Mesendoderm (in vitro differentiated cells): ENCODE measurements at regions not wholly inside any gene's neighbourhood (a gene's known extent, or its start where the extent isn't known, plus 50 kb on each side); places are given as distances from the start of the nearest gene placed in this dataset.
A peak's percentile ranks its signal among the peaks of the same experiment; 100 is the strongest.

Experiments used
- DNase-seq: peaks from one replicate; pipeline ENCODE4 v3.0.0; 2013
- H2AK5ac ChIP-seq: 2 replicates; pipeline ENCODE4 v1.6.1; 2013; ENCODE audit warnings: low read length, inconsistent platforms
- H2BK120ac ChIP-seq: 2 replicates; pipeline ENCODE4 v1.6.1; 2013; ENCODE audit warnings: low read depth, mild to moderate bottlenecking, low read length, moderate library complexity, mixed read lengths
- H2BK15ac ChIP-seq: replicated peaks from 2 replicates; pipeline ENCODE4 v1.6.1; 2013; ENCODE audit warnings: low read depth, mild to moderate bottlenecking, moderate library complexity
- H2BK5ac ChIP-seq: 2 replicates; pipeline ENCODE4 v1.6.1; 2013; ENCODE audit warnings: low read length, inconsistent platforms
- H3K18ac ChIP-seq: 2 replicates; pipeline ENCODE4 v1.6.1; 2013; ENCODE audit warnings: mild to moderate bottlenecking, low read length, mixed read lengths
- H3K23ac ChIP-seq: one replicate; pipeline ENCODE4 v1.6.1; 2013; ENCODE audit warnings: low read length
- H3K27ac ChIP-seq: 2 replicates; pipeline ENCODE4 v1.5.1; 2013; ENCODE audit warnings: low read depth, mild to moderate bottlenecking, inconsistent platforms, low read length, moderate library complexity
- H3K27me3 ChIP-seq: 2 replicates; pipeline ENCODE4 v1.6.1; 2013; ENCODE audit warnings: low read length, control low read depth, mild to moderate bottlenecking, inconsistent platforms; ENCODE audit not compliant: insufficient read depth, poor library complexity
- H3K36me3 ChIP-seq: 2 replicates; pipeline ENCODE4 v1.6.1; 2013; ENCODE audit warnings: low read length, inconsistent platforms; ENCODE audit not compliant: control insufficient read depth, insufficient read depth
- H3K4ac ChIP-seq: one replicate; pipeline ENCODE4 v1.6.1; 2013; ENCODE audit warnings: low read depth, mild to moderate bottlenecking, low read length, moderate library complexity
- H3K4me1 ChIP-seq: 2 replicates; pipeline ENCODE4 v1.6.1; 2013; ENCODE audit warnings: low read depth, low read length, inconsistent platforms; ENCODE audit not compliant: control insufficient read depth
- H3K4me2 ChIP-seq: 2 replicates; pipeline ENCODE4 v1.6.1; 2013; ENCODE audit warnings: low read length
- H3K4me3 ChIP-seq: 2 replicates; pipeline ENCODE4 v1.5.1; 2013; ENCODE audit warnings: mild to moderate bottlenecking, low read length
- H3K56ac ChIP-seq: one replicate; pipeline ENCODE4 v1.6.1; 2013; ENCODE audit warnings: low read length
- H3K79me1 ChIP-seq: 2 replicates; pipeline ENCODE4 v1.6.1; 2013; ENCODE audit warnings: low read length, inconsistent platforms
- H3K79me2 ChIP-seq: 2 replicates; pipeline ENCODE4 v1.6.1; 2013; ENCODE audit warnings: mild to moderate bottlenecking, low read length; ENCODE audit not compliant: control insufficient read depth, insufficient read depth
- H3K9ac ChIP-seq: 2 replicates; pipeline ENCODE4 v1.6.1; 2013; ENCODE audit warnings: low read length, inconsistent platforms
- H4K5ac ChIP-seq: one replicate; pipeline ENCODE4 v1.6.1; 2013; ENCODE audit warnings: low read length
- H4K8ac ChIP-seq: one replicate; pipeline ENCODE4 v1.6.1; 2013; ENCODE audit warnings: low read depth, mild to moderate bottlenecking, control low read depth, low read length, moderate library complexity
- WGBS: extraction: QIAGEN DNeasy Blood & Tissue Kit; methylation state at CpG from one replicate; pipeline ENCODE4 v1.1.7; 2013; ENCODE audit warnings: low lambda C conversion rate, missing lambda C conversion rate; ENCODE audit not compliant: insufficient coverage; ENCODE audit errors: extremely low coverage; 5-methylcytosine and 5-hydroxymethylcytosine counted together

DNA sequence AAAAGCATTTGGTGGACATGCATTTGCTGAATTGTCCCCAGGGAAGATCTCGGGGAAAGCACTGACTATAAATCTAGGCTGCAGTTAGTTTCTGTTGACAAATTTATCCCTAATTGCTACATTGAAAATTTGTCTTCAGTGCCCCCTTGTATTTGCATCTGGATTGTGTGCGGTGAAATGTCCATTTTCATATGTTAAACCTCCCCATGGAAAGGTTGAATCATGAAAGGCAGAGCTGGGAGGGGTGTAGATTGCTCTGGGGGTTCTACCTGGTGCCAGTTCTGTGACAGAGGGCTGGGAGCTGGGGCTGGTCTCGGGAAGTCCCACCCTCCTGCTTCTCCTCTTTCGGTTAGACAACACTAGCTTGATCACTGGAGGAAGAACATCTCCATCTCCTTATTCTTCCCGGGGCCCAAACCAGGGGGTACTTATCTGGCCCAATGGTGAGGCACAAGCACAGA lies 101.9 kb downstream of the GADD45G start:
- Histone ChIP-seq H3K4ac (peak overlapping the region; percentile 22), H2BK15ac (peak overlapping the region; percentile 59), H3K27me3 (no peaks in the 10 kb centered on the region), H2BK5ac (peak overlapping the region; percentile 81), H3K4me3 (no peak overlapping the region), H3K9ac (no peak overlapping the region), H3K18ac (peak overlapping the region; percentile 24), H3K4me2 (no peak overlapping the region), H4K8ac (no peak overlapping the region), H3K79me1 (no peaks in the 10 kb centered on the region), H3K79me2 (no peaks in the 10 kb centered on the region), H2AK5ac (peak overlapping the region; percentile 19), H2BK120ac (no peak overlapping the region), H3K4me1 (peaks cover 16% of the 10 kb centered on the region), H3K27ac (no peak overlapping the region), H3K23ac (no peak overlapping the region), H3K56ac (peak overlapping the region; percentile 9), H3K36me3 (no peaks in the 10 kb centered on the region), H4K5ac (no peak overlapping the region)
- no peak for DNase-seq
- WGBS = no CpG with 5 or more reads among the region's 5 CpGs

DNA sequence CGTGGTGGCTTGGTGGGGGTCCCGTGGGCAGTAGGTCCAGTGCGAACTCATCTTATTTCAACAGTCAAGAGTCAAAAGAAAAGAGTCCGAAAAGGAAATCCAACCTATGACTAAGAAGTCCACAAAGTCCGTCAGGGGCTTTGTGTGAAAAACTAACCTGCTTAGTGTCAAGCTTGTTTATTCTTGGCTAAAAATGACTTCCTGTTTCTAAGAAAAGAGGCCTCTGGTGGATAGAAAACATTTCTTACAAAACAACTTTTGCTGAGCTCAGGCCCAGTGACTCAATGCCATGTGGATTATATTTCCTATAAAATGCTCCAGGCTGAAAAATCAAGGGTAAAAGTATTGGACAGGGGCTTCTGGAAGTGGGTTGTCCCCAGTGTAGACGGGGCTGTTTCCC lies 105.9 kb downstream of the GADD45G start:
- H3K27ac ChIP-seq = no peak overlapping the region
- no CpG with 5 or more reads among the region's 6 CpGs for WGBS

DNA sequence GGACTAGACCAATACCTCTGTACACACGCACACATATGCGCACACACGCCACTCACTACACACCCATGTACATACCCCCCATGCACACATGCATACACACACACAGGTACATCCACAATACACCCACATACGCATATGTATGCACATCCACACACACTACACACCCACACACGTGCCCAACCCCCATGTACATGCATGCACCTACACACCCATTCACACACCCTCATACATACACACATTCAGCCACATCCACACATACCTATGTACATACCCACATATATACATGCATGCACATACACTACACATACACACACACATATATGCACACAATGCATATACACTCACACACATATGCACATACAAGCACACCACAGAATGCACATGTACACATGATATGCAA lies 107.1 kb downstream of the GADD45G start:
- no peak overlapping the region for H4K8ac ChIP-seq
- H3K27ac ChIP-seq = no peak overlapping the region
- no peak overlapping the region for H3K4me3 ChIP-seq
- H3K27me3 ChIP-seq = no peaks in the 10 kb centered on the region
- no peak overlapping the region for H2AK5ac ChIP-seq
- no peak overlapping the region for H3K23ac ChIP-seq
- no peak overlapping the region for H2BK5ac ChIP-seq
- H3K18ac ChIP-seq = no peak overlapping the region
- H2BK15ac ChIP-seq = no peak overlapping the region
- H3K36me3 ChIP-seq = no peaks in the 10 kb centered on the region
- H3K4ac ChIP-seq = no peak overlapping the region
- DNase-seq = no peak
- H3K79me2 ChIP-seq = no peaks in the 10 kb centered on the region
- no CpG with 5 or more reads among the region's 5 CpGs for WGBS
- no peak overlapping the region for H3K56ac ChIP-seq
- H3K4me1 ChIP-seq = peaks cover 4% of the 10 kb centered on the region
- H4K5ac ChIP-seq = no peak overlapping the region
- no peaks in the 10 kb centered on the region for H3K79me1 ChIP-seq
- H3K9ac ChIP-seq = no peak overlapping the region
- no peak overlapping the region for H3K4me2 ChIP-seq
- no peak overlapping the region for H2BK120ac ChIP-seq

More for the DNA sequence above, 105.9 kb downstream of the GADD45G start:
- Histone ChIP-seq H3K4me1 (peaks cover 9% of the 10 kb centered on the region), H4K5ac (no peak overlapping the region), H2BK15ac (no peak overlapping the region), H3K4me3 (no peak overlapping the region), H3K23ac (no peak overlapping the region), H2AK5ac (no peak overlapping the region), H4K8ac (no peak overlapping the region), H3K4me2 (no peak overlapping the region), H3K79me2 (no peaks in the 10 kb centered on the region), H3K79me1 (no peaks in the 10 kb centered on the region), H3K4ac (no peak overlapping the region), H3K56ac (no peak overlapping the region), H3K27me3 (no peaks in the 10 kb centered on the region), H3K18ac (no peak overlapping the region), H2BK120ac (no peak overlapping the region), H3K9ac (no peak overlapping the region), H3K36me3 (no peaks in the 10 kb centered on the region), H2BK5ac (no peak overlapping the region)
- DNase-seq = no peak

DNA sequence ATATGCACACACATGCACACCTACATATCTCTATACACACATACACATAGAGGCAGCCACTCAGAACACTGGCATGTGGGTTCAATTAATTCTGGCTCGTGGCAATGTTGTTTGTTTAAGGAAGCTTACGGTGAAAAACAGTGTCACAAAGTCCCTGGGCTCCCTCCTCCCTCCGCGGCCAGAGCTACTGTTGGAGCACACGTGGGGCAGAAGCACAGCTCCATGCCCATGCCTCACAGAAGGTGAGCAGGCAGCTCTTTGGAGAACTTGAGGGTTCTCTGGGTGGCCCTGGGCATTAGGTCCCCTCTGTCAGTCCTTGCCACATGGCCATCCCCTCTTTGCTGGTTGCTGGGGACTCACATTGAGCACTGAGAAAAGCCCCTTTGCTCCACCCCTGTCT lies 107.5 kb downstream of the GADD45G start:
- H2BK15ac ChIP-seq = no peak overlapping the region
- H3K27ac ChIP-seq = no peak overlapping the region
- no peaks in the 10 kb centered on the region for H3K27me3 ChIP-seq
- no peak overlapping the region for H2BK5ac ChIP-seq
- H3K23ac ChIP-seq = no peak overlapping the region
- H3K79me1 ChIP-seq = no peaks in the 10 kb centered on the region
- H4K8ac ChIP-seq = no peak overlapping the region
- H3K4me2 ChIP-seq = no peak overlapping the region
- no peak overlapping the region for H3K9ac ChIP-seq
- no peak overlapping the region for H3K4ac ChIP-seq
- H3K4me3 ChIP-seq = no peak overlapping the region
- no peak overlapping the region for H3K18ac ChIP-seq
- no peak overlapping the region for H2BK120ac ChIP-seq
- H3K36me3 ChIP-seq = no peaks in the 10 kb centered on the region
- H3K4me1 ChIP-seq = no peaks in the 10 kb centered on the region
- H3K79me2 ChIP-seq = no peaks in the 10 kb centered on the region
- H3K56ac ChIP-seq = no peak overlapping the region
- no CpG with 5 or more reads among the region's 5 CpGs for WGBS
- no peak for DNase-seq
- no peak overlapping the region for H2AK5ac ChIP-seq
- H4K5ac ChIP-seq = no peak overlapping the region

DNA sequence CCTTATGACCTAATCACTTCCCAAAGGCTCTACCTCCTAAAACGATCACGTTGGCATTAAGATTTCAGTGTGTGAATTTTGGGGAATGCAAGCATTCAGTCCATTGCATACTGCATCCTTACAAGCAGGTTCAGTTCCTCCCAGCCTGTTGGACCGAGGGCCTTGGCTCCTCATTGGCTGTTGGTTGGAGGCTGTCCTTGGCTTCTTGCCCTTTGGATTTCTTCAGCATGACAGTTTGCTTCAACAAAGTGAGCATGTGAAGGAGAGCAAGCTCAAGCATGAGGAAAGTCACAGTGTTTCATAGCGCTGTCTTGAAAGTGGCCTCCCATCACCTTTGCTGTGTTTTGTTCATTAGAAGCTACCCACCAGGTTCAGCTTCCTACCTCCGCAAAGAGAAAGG lies 109.5 kb downstream of the GADD45G start:
- Histone ChIP-seq H3K4ac (no peak overlapping the region), H2AK5ac (no peak overlapping the region), H3K79me1 (no peaks in the 10 kb centered on the region), H3K56ac (no peak overlapping the region), H3K9ac (no peak overlapping the region), H3K27ac (no peak overlapping the region), H3K36me3 (no peaks in the 10 kb centered on the region), H2BK120ac (no peak overlapping the region), H3K23ac (no peak overlapping the region), H2BK15ac (no peak overlapping the region), H3K4me3 (no peak overlapping the region), H3K4me1 (no peaks in the 10 kb centered on the region), H4K5ac (no peak overlapping the region), H3K18ac (no peak overlapping the region), H3K4me2 (no peak overlapping the region), H3K27me3 (no peaks in the 10 kb centered on the region), H4K8ac (no peak overlapping the region), H2BK5ac (no peak overlapping the region), H3K79me2 (no peaks in the 10 kb centered on the region)
- no peak for DNase-seq
- WGBS = no CpG with 5 or more reads among the region's 5 CpGs

DNA sequence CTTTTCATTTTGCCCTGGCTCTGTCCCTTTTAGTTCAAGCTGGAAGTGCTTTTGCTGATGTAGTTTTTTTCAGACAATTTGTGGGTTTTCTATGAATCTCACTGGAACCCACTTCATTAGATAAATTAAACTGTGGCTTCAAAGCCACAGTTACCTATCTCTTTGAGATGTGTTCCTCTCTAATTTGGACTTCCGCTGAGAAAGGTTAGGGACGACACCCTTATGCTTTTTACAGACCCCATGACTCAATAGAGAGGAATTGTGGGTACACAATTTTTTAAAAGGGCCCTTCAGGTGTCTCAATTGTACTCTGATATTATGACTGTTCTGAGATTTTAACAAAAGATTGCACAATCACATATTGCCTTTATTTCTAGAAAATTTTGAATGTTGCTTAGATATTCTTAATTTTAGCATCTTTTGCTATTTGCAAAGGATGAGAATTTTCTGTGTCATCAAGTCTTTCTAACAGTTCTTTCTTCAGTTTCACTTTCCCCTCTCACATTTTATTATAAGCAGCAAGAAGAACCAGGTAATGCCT lies 110.6 kb downstream of the GADD45G start:
- H3K4me3 ChIP-seq = no peak overlapping the region
- no peak for DNase-seq
- no peak overlapping the region for H4K8ac ChIP-seq
- H3K4ac ChIP-seq = no peak overlapping the region
- no peak overlapping the region for H3K4me2 ChIP-seq
- no peaks in the 10 kb centered on the region for H3K4me1 ChIP-seq
- no peak overlapping the region for H2AK5ac ChIP-seq
- no peaks in the 10 kb centered on the region for H3K79me1 ChIP-seq
- H3K56ac ChIP-seq = no peak overlapping the region
- H3K27me3 ChIP-seq = no peaks in the 10 kb centered on the region
- no peak overlapping the region for H3K27ac ChIP-seq
- no CpG with 5 or more reads among the region's 2 CpGs for WGBS
- H3K18ac ChIP-seq = no peak overlapping the region
- H2BK120ac ChIP-seq = no peak overlapping the region
- H3K23ac ChIP-seq = no peak overlapping the region
- H3K79me2 ChIP-seq = no peaks in the 10 kb centered on the region
- no peaks in the 10 kb centered on the region for H3K36me3 ChIP-seq
- H3K9ac ChIP-seq = no peak overlapping the region
- no peak overlapping the region for H4K5ac ChIP-seq
- no peak overlapping the region for H2BK5ac ChIP-seq
- H2BK15ac ChIP-seq = no peak overlapping the region
